ENCODE measurements at regions not wholly inside any gene's neighbourhood (a gene's known extent, or its start where the extent isn't known, plus 50 kb on each side); places are given as distances from the start of the nearest gene placed in this dataset.

GRCh38 chr13:109625156-109625555 is 161.2 kb downstream of the IRS2 start:
- TF ChIP-seq CTCF (conservative IDR thresholded peaks at IDR 0.05) = no peak
- TF ChIP-seq ZFX (IDR thresholded peaks at IDR 0.05) = no peak
